Inferior parietal cortex (tissue), 1 donor: ENCODE measurements at regions not wholly inside any gene's neighbourhood (a gene's known extent, or its start where the extent isn't known, plus 50 kb on each side); places are given as distances from the start of the nearest gene placed in this dataset.

Experiments used
- DNase-seq: peaks from one replicate; pipeline ENCODE4 v3.0.0-alpha.2; 2016; ENCODE audit errors: extremely low spot score

DNA sequence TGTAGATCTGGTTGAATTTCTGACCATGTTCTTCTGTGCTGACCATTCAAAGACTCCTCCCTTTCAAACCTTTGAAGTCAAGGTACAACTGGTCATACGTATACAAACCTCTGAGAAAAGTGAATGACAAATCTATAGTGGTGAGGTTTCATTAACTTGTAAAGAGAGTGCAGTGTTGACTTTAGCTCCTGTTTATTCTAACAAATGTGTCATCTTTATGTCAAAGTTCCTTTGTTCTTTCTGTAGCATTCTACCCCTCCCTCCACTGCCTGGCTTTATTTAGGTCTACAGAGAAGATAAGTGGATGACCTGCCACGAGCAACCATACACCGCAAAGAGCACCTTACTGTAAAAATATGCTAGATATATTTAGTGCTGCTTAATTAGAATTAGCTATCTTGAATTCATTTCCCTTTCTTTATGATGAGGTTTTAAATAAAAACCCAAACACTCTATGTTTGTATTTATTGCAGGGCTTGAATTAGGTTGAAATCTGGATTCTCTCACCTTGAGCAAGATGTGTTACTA is 520.0 kb upstream of the CDH11 start:
- DNase-seq, result no peak

DNA sequence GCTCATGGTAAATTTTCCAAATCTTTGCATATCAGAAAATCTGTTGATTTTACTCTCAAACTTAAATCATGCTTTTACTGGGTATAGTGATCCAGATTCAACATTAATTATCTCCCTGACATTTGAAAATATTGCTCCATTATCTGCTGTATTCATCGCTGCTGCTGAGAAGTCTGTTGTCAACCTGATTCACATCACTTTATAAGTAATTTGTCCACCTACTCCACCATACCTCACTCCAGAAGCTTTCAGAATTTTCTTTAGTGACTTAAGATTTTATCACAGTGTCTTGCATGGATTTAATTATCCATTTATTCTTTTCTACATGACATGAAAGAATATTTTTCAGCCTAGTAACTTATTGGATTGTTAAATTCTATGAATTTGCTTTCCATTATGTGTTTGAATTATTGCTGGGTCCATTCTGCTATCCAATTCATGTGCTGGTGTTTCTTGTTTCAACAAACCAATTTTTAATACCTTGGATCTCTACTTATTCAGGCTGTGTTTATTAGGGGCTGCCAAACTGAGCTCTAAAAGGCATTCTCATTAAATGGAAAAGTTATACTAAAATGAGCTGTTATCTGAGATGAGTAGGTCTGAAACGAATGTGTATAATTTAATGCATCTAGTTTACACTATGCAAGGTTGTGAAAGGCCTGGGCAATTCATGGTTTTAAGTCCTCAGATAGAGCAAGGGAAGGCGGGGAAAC is 519.3 kb upstream of the CDH11 start:
- no peak for DNase-seq

DNA sequence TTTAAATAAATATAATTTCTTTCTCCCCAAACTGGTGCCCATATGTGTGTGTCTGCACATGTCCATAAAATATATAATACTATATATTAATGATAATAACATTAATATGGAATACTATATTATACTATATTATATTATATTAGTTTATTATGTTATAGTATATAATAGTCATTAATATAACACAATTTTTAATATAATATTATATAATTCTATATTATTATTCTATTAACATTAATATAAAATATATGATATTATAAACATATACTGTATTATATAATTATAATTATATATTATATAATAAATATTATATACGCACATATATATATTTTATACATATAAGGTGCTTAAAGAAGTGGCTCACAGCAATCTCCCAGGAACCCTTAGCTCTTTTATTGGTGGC is 513.0 kb upstream of the CDH11 start:
- no peak for DNase-seq

DNA sequence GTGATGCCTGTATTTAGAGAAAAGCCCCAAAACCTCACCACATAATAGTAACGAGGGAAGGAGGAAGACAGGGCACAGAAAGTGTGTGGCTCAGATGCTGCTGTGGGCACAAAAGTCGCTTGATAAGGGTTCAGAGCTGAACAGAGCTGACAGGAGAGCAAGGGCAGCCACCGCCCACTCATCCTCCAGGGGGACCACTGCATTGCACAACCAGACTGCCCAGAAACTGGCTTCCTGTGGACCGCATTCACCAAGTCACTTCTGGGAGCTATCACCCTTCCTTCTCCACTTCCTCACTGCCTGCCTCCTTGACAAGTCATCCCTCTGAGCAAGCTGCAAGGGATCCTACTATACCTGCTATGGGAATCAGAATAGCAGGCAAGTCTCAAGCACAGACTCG is 512.4 kb upstream of the CDH11 start:
- no peak for DNase-seq

- no peak for DNase-seq
Observed at GRCh38 chr16:65624666-65625065, 502.8 kb upstream of the CDH11 start.

- DNase-seq, result no peak
Observed at GRCh38 chr16:65624229-65624628, 502.4 kb upstream of the CDH11 start.

DNA sequence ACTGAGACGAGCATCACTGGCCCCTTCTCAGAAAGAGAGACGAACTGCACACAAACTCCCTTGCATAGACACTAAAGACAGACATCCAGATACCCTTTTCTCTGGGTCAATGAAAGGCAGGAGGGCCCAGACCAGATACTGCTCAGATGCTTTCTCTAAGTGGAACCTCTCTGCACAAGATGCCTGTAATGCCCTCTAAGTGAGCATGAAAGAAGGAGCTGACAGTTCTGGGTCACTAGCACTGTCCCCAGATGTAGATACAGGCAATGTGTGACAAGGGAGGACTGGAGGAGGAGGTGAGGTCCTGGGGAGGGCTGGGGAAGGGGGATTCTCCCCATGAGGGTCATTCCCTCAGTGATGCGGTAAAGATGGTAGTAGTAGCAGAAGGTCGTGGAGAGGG is 501.0 kb upstream of the CDH11 start:
- no peak for DNase-seq

- no peak for DNase-seq
Observed at GRCh38 chr16:65622151-65622550, 500.3 kb upstream of the CDH11 start.

DNA sequence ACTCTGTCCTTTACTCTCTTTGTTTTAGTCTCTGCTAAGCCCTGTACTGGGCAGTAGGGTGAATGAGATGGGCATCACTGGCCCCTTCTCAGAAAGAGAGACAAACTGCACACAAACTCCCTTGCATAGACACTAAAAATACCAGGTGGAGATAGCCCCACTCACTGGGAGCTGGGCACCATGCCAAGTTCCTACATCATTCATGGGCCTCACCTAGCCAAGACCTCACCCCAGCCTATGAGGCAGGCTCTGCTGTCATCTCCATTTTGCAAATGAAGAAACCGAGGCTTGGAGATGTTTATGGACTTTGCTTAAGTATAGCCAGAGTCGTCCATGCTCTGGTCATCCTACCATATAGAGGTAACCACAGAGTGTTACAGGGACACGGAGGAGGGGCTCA is 499.8 kb upstream of the CDH11 start:
- no peak for DNase-seq

- DNase-seq, result no peak
Observed at GRCh38 chr16:65619606-65620005, 497.7 kb upstream of the CDH11 start.

GRCh38 chr16:65618931-65619330 is 497.1 kb upstream of the CDH11 start:
- DNase-seq, result no peak

GRCh38 chr16:65618333-65618732 is 496.5 kb upstream of the CDH11 start:
- no peak for DNase-seq

DNA sequence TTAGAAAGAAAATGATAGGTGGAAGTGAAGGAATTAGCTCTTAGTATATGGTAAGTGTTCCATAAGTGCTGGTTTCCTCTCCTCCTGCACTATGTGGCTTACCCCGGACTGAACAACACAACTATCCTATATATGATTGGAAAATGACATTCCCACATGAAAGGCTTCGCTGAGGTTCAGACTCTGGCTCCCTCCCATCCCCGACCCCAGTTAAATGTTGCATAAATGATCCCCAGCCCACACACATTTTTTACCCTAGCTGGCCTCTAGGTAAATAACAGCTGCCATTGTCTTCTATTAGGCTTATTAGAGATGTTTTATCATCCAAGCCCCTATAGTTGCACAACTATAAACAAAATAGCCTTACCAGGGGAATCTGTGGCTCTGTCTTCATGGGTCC is 495.6 kb upstream of the CDH11 start:
- DNase-seq, result no peak

- no peak for DNase-seq
Observed at GRCh38 chr16:65608455-65608854, 486.6 kb upstream of the CDH11 start.

DNA sequence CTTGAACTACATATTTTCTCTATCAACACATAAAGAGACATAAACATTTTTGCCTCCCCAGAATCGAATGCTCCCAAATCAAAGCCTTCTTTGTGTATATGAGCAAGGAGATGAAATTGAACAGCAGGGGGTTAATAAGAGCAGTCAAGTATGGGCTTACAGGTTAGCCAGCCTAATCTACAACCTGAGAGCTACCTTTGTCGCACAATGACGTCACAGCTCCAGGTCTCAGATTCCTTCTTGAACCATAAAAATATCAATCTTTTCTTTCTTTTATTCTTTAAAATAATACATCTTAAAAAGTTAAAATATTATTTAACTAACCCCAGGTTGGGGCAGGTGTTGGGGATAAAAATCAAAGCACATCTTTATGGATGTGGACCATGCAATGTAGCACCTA is 482.9 kb upstream of the CDH11 start:
- no peak for DNase-seq

- DNase-seq, result no peak
Observed at GRCh38 chr16:65601781-65602180, 479.9 kb upstream of the CDH11 start.

DNA sequence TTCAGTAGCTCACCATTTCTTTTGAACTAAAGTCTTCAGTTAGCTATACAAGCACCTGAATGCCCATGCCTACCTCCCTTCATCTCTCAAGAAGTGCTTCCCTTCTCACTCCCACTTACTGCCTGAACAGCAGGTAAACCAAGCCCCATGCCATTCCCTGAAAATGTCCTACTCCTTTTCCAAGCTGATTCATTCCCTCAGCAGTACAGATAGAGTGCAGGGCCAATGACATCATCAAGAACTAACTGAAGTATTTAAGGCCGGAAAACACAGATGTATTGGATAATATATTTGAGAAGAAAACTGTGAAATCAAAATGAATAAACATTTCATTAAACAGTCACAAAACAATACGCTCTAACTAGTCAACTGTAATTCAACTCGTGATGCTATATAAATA is 478.8 kb upstream of the CDH11 start:
- no peak for DNase-seq

DNA sequence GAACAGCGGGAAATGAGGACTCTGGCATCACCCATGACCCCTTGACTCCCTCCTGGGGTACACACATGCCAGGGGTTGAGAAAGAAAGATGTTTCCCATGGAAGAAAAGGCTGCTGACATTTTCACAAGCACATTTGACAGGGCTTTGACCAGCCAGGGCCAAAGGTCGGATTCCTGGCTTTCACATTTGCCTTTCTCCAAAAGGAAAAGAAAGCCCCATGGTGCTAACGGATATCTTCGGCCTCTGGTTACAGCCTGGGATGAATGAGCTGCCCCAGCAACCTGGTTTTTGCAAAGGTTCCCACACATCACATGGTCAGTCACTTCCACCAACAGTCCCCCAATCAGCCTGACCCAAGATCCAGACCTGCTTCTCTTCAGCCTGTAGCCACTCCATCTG is 478.2 kb upstream of the CDH11 start:
- DNase-seq, result no peak

- no peak for DNase-seq
Observed at GRCh38 chr16:65598621-65599020, 476.8 kb upstream of the CDH11 start.

GRCh38 chr16:65583498-65583897 is 461.6 kb upstream of the CDH11 start:
- no peak for DNase-seq

GRCh38 chr16:65579050-65579449 is 457.2 kb upstream of the CDH11 start:
- DNase-seq, result no peak

GRCh38 chr16:65576631-65577030 is 454.8 kb upstream of the CDH11 start:
- DNase-seq, result no peak

DNA sequence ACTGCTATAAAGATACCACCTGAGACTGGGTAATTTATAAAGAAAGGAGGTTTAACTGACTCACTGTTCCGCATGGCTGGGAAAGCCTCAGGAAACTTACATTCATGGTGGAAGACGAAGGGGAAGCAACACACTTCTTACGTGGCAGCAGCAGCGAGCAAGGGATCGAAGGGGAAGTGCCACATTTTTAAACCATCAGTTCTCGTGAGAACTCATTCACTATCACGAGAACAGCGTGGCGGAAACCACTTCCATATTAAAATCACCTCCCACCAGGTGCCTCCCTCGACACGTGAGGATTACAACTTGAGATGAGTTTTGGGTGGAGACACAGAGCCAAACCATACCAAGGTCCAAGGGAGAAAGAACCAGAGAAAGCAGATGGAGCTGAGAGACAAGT is 454.3 kb upstream of the CDH11 start:
- DNase-seq, result no peak

GRCh38 chr16:65574326-65574966 is 452.6 kb upstream of the CDH11 start:
- DNase-seq, result peak; percentile 49
